SK-N-SH treated with all-trans-retinoic acid at 6 μM for 48 hours (cell line): ENCODE measurements at regions not wholly inside any gene's neighbourhood (a gene's known extent, or its start where the extent isn't known, plus 50 kb on each side); places are given as distances from the start of the nearest gene placed in this dataset.

Experiments
- ATAC-seq: fragments of 200-7000 bp; cut with Tn5 transposase; 3 replicates; pipeline ENCODE4 v1.9.1; 2020; ENCODE audit warnings: mild to moderate bottlenecking, moderate library complexity
- ARNTL ChIP-seq: fragments of 450-650 bp; formaldehyde crosslinking; IDR thresholded peaks from 2 replicates; pipeline ENCODE4 v1.5.0; 2020; ENCODE audit warnings: low read depth, mild to moderate bottlenecking, moderate library complexity, borderline replicate concordance
- BACH2 ChIP-seq: fragments of 250-450 bp; sonication (Bioruptor Pico); IDR thresholded peaks from 2 replicates; pipeline ENCODE4 v1.9.0; 2021; ENCODE audit warnings: mild to moderate bottlenecking, borderline replicate concordance
- CREB5 ChIP-seq: fragments of 250-450 bp; sonication (Bioruptor Pico); IDR thresholded peaks from 2 replicates; pipeline ENCODE4 v1.5.1; 2020; ENCODE audit warnings: low read depth, mild to moderate bottlenecking, moderate library complexity
- CSDC2 ChIP-seq: fragments of 250-450 bp; sonication (Bioruptor Pico); IDR thresholded peaks from 2 replicates; pipeline ENCODE4 v1.5.0; 2020; ENCODE audit warnings: mild to moderate bottlenecking, moderate library complexity
- ESRRG ChIP-seq: fragments of 250-450 bp; sonication (Bioruptor Pico); IDR thresholded peaks from 2 replicates; pipeline ENCODE4 v1.6.1; 2021; ENCODE audit warnings: mild to moderate bottlenecking
- GLIS3 ChIP-seq: fragments of 250-450 bp; sonication (Bioruptor Pico); IDR thresholded peaks from 2 replicates; pipeline ENCODE4 v1.5.0; 2020; ENCODE audit warnings: mild to moderate bottlenecking, moderate library complexity
- OSR1 ChIP-seq: fragments of 250-450 bp; sonication (Bioruptor Pico); IDR thresholded peaks from 2 replicates; pipeline ENCODE4 v1.8.0; 2022; ENCODE audit warnings: moderate library complexity, mild to moderate bottlenecking, inconsistent platforms
- POU6F1 ChIP-seq: fragments of 250-450 bp; sonication (Bioruptor Pico); IDR thresholded peaks from 2 replicates; pipeline ENCODE4 v1.8.0; 2021; ENCODE audit warnings: low read depth, mild to moderate bottlenecking, moderate library complexity, borderline replicate concordance
- PPARA ChIP-seq: fragments of 250-450 bp; sonication (Bioruptor Pico); IDR thresholded peaks from 2 replicates; pipeline ENCODE4 v1.5.0; 2020; ENCODE audit warnings: mild to moderate bottlenecking, borderline replicate concordance
- RARB ChIP-seq: fragments of 250-450 bp; sonication (Bioruptor Pico); IDR thresholded peaks from 2 replicates; pipeline ENCODE4 v1.8.0; 2021; ENCODE audit warnings: mild to moderate bottlenecking, moderate library complexity
- TOX ChIP-seq: fragments of 250-450 bp; sonication (Bioruptor Pico); IDR thresholded peaks from 2 replicates; pipeline ENCODE4 v1.8.0; 2021; ENCODE audit warnings: mild to moderate bottlenecking, moderate library complexity, borderline replicate concordance
- ZC3H10 ChIP-seq: fragments of 250-450 bp; sonication (Bioruptor Pico); IDR thresholded peaks from 2 replicates; pipeline ENCODE4 v1.5.1; 2021; ENCODE audit warnings: mild to moderate bottlenecking, moderate library complexity
- ZFP3 ChIP-seq: fragments of 250-450 bp; sonication (Bioruptor Pico); IDR thresholded peaks from 2 replicates; pipeline ENCODE4 v1.5.0; 2020; ENCODE audit warnings: mild to moderate bottlenecking, moderate library complexity
- ZFP30 ChIP-seq: fragments of 450-650 bp; formaldehyde crosslinking; IDR thresholded peaks from 2 replicates; pipeline ENCODE4 v1.5.0; 2022; ENCODE audit warnings: mild to moderate bottlenecking, moderate library complexity
- ZNF565 ChIP-seq: fragments of 450-650 bp; formaldehyde crosslinking; conservative IDR thresholded peaks from 2 replicates; pipeline ENCODE4 v1.5.0; 2020; ENCODE audit warnings: low read depth, mild to moderate bottlenecking, moderate library complexity
- ZNF70 ChIP-seq: fragments of 450-650 bp; formaldehyde crosslinking; IDR thresholded peaks from 2 replicates; pipeline ENCODE4 v1.5.0; 2020; ENCODE audit warnings: mild to moderate bottlenecking, moderate library complexity
- ZNF8 ChIP-seq: fragments of 450-650 bp; formaldehyde crosslinking; IDR thresholded peaks from 2 replicates; pipeline ENCODE4 v1.5.0; 2020; ENCODE audit warnings: mild to moderate bottlenecking, moderate library complexity
- TF ChIP-seq, protein P1 (sequence below): fragments of 250-450 bp; sonication (Bioruptor Pico); IDR thresholded peaks from 2 replicates; pipeline ENCODE4 v1.8.0; 2020; ENCODE audit warnings: mild to moderate bottlenecking, moderate library complexity, borderline replicate concordance
- TF ChIP-seq, protein P2 (sequence below): fragments of 250-450 bp; sonication (Bioruptor Pico); IDR thresholded peaks from 2 replicates; pipeline ENCODE4 v1.5.1; 2021; ENCODE audit warnings: mild to moderate bottlenecking, moderate library complexity

DNA sequence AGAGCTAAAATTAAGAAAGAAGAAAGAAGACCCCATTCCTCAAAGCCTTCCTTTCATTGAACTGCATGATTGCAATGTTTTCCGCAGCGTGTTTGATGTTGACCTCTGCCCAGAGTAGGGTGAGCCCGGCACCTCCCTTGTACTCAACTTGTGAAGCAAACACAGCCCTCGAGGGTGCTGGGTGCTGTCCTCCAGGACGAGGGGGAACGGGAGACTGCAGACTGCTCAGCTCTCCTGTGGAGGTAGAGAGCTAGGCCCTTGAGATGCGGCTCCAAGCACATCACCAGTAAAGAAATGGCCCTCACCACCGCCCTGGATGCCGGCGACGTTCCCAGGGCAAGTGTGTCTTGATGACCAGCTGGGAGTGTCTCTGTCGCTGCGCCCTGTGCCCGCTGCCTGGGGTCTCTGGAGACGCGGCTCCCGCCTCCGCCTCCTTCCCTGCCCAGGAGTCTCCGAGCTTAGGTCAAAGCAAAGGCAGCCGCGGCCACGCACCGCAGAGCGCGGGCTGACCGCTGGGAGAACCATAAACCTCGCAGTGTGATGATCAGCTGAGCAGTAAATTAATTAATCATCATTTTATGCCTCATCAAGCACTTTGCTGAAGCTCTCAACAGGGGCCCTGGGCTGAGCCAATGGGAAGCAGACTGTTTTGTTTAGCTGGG lies 108.7 kb downstream of the IRX2 start:
- ATAC-seq = no peak
- TF ChIP-seq ZFP3 (CRISPR knock-in tag) (no peak), TOX (no peak), CREB5 (CRISPR knock-in tag) (no peak), RARB (CRISPR knock-in tag) (no peak), ZFP30 (no peak), CSDC2 (no peak), ZC3H10 (CRISPR knock-in tag) (no peak), ARNTL (no peak), BACH2 (no peak), POU6F1 (CRISPR knock-in tag) (no peak)
- TF ChIP-seq, protein P1, sequence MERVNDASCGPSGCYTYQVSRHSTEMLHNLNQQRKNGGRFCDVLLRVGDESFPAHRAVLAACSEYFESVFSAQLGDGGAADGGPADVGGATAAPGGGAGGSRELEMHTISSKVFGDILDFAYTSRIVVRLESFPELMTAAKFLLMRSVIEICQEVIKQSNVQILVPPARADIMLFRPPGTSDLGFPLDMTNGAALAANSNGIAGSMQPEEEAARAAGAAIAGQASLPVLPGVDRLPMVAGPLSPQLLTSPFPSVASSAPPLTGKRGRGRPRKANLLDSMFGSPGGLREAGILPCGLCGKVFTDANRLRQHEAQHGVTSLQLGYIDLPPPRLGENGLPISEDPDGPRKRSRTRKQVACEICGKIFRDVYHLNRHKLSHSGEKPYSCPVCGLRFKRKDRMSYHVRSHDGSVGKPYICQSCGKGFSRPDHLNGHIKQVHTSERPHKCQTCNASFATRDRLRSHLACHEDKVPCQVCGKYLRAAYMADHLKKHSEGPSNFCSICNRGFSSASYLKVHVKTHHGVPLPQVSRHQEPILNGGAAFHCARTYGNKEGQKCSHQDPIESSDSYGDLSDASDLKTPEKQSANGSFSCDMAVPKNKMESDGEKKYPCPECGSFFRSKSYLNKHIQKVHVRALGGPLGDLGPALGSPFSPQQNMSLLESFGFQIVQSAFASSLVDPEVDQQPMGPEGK (CRISPR knock-in tag) = no peak

DNA sequence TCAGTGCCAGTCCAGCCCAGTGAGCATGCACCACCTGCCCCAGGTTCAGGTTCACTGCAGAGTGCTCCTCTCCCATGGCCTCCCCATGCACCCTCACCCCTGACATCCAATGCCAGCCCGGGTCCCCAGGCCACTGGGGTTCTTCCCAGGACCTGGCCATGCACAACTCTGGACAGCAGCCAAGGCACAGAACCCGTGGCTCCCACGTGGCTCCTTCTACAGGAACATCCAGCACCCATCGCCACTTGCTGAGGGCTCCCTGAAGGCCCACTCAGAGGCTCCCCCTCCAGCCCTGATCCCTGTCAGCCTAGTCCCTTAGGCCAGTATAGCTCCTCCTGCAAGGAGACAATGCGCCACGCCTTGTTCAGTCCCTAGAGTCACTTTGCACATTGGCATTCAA lies 110.8 kb downstream of the IRX2 start:
- ATAC-seq = no peak
- TF ChIP-seq GLIS3 (no peak), PPARA (CRISPR knock-in tag) (no peak), BACH2 (no peak), ZNF8 (CRISPR knock-in tag) (no peak), ZFP3 (CRISPR knock-in tag) (no peak), CREB5 (CRISPR knock-in tag) (no peak), ZNF70 (CRISPR knock-in tag) (no peak), POU6F1 (CRISPR knock-in tag) (no peak), ARNTL (no peak), ZNF565 (no peak), OSR1 (CRISPR knock-in tag) (no peak), RARB (CRISPR knock-in tag) (no peak)
- TF ChIP-seq, protein P2, sequence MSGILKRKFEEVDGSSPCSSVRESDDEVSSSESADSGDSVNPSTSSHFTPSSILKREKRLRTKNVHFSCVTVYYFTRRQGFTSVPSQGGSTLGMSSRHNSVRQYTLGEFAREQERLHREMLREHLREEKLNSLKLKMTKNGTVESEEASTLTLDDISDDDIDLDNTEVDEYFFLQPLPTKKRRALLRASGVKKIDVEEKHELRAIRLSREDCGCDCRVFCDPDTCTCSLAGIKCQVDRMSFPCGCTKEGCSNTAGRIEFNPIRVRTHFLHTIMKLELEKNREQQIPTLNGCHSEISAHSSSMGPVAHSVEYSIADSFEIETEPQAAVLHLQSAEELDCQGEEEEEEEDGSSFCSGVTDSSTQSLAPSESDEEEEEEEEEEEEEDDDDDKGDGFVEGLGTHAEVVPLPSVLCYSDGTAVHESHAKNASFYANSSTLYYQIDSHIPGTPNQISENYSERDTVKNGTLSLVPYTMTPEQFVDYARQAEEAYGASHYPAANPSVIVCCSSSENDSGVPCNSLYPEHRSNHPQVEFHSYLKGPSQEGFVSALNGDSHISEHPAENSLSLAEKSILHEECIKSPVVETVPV (CRISPR knock-in tag) = no peak

DNA sequence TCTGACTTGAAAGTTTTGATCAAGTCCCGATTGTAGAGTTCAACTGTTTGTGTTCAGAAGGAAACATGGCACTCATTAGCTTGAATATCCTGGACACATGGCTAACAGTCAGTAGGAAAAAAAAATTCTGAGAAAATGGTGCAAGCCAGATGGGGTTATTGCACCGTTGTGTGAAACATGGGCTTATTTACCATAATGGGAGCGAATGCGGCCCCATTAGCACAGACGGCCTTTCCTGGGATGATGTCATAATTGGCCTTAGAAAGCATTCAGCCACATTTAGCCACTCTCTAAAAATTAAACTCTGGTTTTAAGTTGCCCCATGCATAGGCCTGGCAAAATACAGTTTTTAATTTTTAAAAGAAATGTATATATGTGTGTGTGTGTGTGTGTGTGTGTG lies 112.1 kb downstream of the IRX2 start:
- no peak for ATAC-seq
- no peak for TF ChIP-seq ESRRG (CRISPR knock-in tag)
- no peak for TF ChIP-seq OSR1 (CRISPR knock-in tag)
